GM12878 (cell line): ENCODE measurements at regions not wholly inside any gene's neighbourhood (a gene's known extent, or its start where the extent isn't known, plus 50 kb on each side); places are given as distances from the start of the nearest gene placed in this dataset.

Experiments used
- ATF2 ChIP-seq: IDR thresholded peaks from 2 replicates; pipeline ENCODE4 v1.6.1; 2012; ENCODE audit warnings: low read length, inconsistent platforms
- EP300 ChIP-seq, 2 experiments: fragments of 150-350 bp in 1 of 2; IDR thresholded peaks; 2 replicates each; pipeline ENCODE4 v1.6.1; 2011 to 2012; ENCODE audit warnings: low read depth in 2 of 2, low read length in 2 of 2, borderline replicate concordance in 1 of 2, improper control_type of control experiment in 1 of 2, inconsistent platforms in 1 of 2; ENCODE audit not compliant: control insufficient read depth in 1 of 2

DNA sequence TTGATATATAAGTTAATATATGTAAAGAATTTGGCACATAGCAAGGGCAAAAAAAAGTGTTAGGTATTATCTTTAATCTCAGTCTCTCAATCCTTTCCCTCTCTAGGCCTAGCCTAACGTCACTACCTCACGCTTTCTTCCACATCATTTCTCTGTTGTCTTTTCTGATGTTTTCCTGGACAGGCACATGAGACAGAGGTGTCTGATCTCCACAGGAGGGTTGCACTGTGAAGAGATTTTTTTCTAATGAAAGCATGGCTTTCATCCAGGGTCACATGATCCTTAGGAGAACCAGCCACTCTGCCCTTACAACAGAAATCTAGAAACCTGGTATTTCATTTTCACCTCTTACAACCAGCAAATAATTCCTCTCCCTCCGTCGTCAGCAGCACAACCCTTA is 1268.3 kb downstream of the XPNPEP1 start:
- no peak for TF ChIP-seq EP300 (IDR thresholded peaks at IDR 0.05; ENCODE audit: borderline replicate concordance in 1 of 2, control insufficient read depth in 1 of 2, low read depth in 2 of 2, low read length in 2 of 2)
- no peak for TF ChIP-seq ATF2
